PC-3 (cell line): ENCODE measurements at regions not wholly inside any gene's neighbourhood (a gene's known extent, or its start where the extent isn't known, plus 50 kb on each side); places are given as distances from the start of the nearest gene placed in this dataset.

Experiments
- ATAC-seq: fragments of 200-7000 bp; cut with Tn5 transposase; 2 replicates; pipeline ENCODE4 v1.9.1; 2020; ENCODE audit warnings: mild to moderate bottlenecking, moderate library complexity
- BruUV-seq: library from RNA; stranded (reverse); fragments of 400-500 nt; replicated peaks from 2 replicates; lab custom pipeline; 2021; lab: Mats Ljungman, UMichigan
- CTCF ChIA-PET: fragments of 300-600 bp; sonication (Branson Sonifier 250); formaldehyde crosslinking; loops from one replicate; lab custom pipeline; 2022; ENCODE audit warnings: antibody characterized with exemption; lab: Charles Lee
- POLR2A ChIA-PET: fragments of 300-600 bp; sonication (Branson Sonifier 250); formaldehyde crosslinking; loops from one replicate; lab custom pipeline; 2022; ENCODE audit warnings: antibody characterized with exemption; ENCODE audit not compliant: unreplicated experiment; lab: Charles Lee
- DNase-seq: peaks from one replicate; pipeline ENCODE4 v3.0.0-alpha.2; 2015
- H2AFZ ChIP-seq: fragments of 300-600 bp; sonication (generic); 2 replicates; pipeline ENCODE4 v1.6.0; 2016; ENCODE audit warnings: antibody characterized with exemption, low read length
- H3F3A ChIP-seq: fragments of 300-600 bp; sonication (generic); one replicate; pipeline ENCODE4 v1.6.0; 2017; ENCODE audit warnings: antibody characterized with exemption, low read length, control low read depth, mild to moderate bottlenecking; ENCODE audit not compliant: unreplicated experiment
- H3K27ac ChIP-seq: fragments of 300-600 bp; sonication (generic); 2 replicates; pipeline ENCODE4 v1.5.1; 2016; ENCODE audit warnings: mild to moderate bottlenecking, low read length
- H3K27me3 ChIP-seq: fragments of 300-600 bp; sonication (generic); 2 replicates; pipeline ENCODE4 v1.6.1; 2016; ENCODE audit warnings: low read length, mixed read lengths
- H3K36me3 ChIP-seq: fragments of 300-600 bp; sonication (generic); 2 replicates; pipeline ENCODE4 v1.6.1; 2016; ENCODE audit warnings: low read depth, mixed run types, low read length, mixed read lengths
- H3K4me1 ChIP-seq: fragments of 300-600 bp; sonication (generic); 2 replicates; pipeline ENCODE4 v1.5.1; 2016; ENCODE audit warnings: low read length; ENCODE audit not compliant: insufficient read depth
- H3K4me2 ChIP-seq: fragments of 300-600 bp; sonication (generic); 2 replicates; pipeline ENCODE4 v1.6.0; 2016; ENCODE audit warnings: low read length
- H3K4me3 ChIP-seq: fragments of 300-600 bp; sonication (generic); 2 replicates; pipeline ENCODE4 v1.5.1; 2016; ENCODE audit warnings: mild to moderate bottlenecking, low read length, mixed read lengths
- H3K79me2 ChIP-seq: fragments of 300-600 bp; sonication (generic); 2 replicates; pipeline ENCODE4 v1.6.1; 2017; ENCODE audit warnings: low read length, mixed read lengths
- H3K9ac ChIP-seq: fragments of 300-600 bp; sonication (generic); 2 replicates; pipeline ENCODE4 v1.6.0; 2016; ENCODE audit warnings: mild to moderate bottlenecking, low read length
- H3K9me2 ChIP-seq: fragments of 300-600 bp; sonication (generic); replicated peaks from 2 replicates; pipeline ENCODE4 v1.6.1; 2016; ENCODE audit warnings: mixed run types, low read length, mixed read lengths
- H3K9me3 ChIP-seq: fragments of 300-600 bp; sonication (generic); 2 replicates; pipeline ENCODE4 v1.6.1; 2016; ENCODE audit warnings: low read length, mixed read lengths
- H4K20me1 ChIP-seq: fragments of 300-600 bp; sonication (generic); 2 replicates; pipeline ENCODE4 v1.6.1; 2016; ENCODE audit warnings: low read length, mixed read lengths
- EZH2 ChIP-seq: fragments of 300-600 bp; sonication (generic); IDR thresholded peaks from one replicate; pipeline ENCODE4 v1.6.1; 2017; ENCODE audit warnings: antibody characterized with exemption, mild to moderate bottlenecking, low read length; ENCODE audit not compliant: unreplicated experiment
- EZH2phosphoT487 ChIP-seq: fragments of 300-600 bp; sonication (generic); IDR thresholded peaks from 2 replicates; pipeline ENCODE4 v1.6.1; 2018; ENCODE audit warnings: mild to moderate bottlenecking, antibody characterized with exemption, low read length, borderline replicate concordance
- intact Hi-C: fragments of 100-400 bp; cut with micrococcal nuclease; formaldehyde crosslinking; loops from 2 replicates; pipeline ENCODE4 v1.9.0; 2023
- TF ChIP-seq, protein P1 (sequence below): fragments of 300-600 bp; sonication (generic); conservative IDR thresholded peaks from 2 replicates; pipeline ENCODE4 v1.5.1; 2017; ENCODE audit warnings: antibody characterized with exemption, low read depth, mild to moderate bottlenecking, low read length

DNA sequence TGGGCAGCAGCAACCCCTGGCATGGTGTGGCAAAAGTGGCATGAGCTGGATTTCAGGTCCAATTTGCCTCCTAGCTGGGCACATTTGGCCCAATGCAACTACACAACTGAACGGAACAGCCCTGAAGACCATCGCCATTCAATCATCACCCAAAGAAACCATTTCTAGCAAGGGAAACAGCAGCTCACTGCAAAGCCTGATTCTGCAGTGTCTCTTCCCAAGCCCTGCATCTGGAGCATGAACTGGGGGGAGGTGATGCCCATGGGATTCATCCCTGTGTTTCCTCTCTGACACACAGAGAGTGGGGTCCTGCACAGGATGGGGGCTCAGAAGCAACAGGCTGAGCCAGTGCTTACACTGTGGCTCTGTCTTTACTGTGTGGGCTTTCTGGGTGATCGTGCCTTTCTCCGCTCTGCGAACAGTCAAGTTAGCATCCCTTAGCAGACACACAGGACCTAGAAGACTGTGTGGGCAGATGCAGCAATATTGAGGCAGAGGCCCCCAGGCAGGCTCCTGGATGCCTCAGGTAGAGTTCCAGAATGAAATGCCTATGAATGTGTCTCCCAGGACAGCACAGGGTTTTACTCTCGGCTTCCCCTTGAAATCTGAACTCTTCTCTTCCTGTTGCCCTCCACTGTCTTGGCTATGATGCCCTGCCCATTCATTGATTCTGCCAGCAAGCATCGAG, 91.1 kb upstream of the ALDH1A3 start:
- no peak for TF ChIP-seq EZH2phosphoT487
- no peak for TF ChIP-seq EZH2
- TF ChIP-seq, protein P1, sequence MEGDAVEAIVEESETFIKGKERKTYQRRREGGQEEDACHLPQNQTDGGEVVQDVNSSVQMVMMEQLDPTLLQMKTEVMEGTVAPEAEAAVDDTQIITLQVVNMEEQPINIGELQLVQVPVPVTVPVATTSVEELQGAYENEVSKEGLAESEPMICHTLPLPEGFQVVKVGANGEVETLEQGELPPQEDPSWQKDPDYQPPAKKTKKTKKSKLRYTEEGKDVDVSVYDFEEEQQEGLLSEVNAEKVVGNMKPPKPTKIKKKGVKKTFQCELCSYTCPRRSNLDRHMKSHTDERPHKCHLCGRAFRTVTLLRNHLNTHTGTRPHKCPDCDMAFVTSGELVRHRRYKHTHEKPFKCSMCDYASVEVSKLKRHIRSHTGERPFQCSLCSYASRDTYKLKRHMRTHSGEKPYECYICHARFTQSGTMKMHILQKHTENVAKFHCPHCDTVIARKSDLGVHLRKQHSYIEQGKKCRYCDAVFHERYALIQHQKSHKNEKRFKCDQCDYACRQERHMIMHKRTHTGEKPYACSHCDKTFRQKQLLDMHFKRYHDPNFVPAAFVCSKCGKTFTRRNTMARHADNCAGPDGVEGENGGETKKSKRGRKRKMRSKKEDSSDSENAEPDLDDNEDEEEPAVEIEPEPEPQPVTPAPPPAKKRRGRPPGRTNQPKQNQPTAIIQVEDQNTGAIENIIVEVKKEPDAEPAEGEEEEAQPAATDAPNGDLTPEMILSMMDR, result no peak
- no TSS peak for BruUV-seq
- H3F3A ChIP-seq, result no peaks in the 10 kb centered on the region
- POLR2A ChIA-PET, result no interaction called here
- no peaks in the 10 kb centered on the region for H3K9me3 ChIP-seq
- no peaks in the 10 kb centered on the region for H3K36me3 ChIP-seq
- intact Hi-C loops, result no loop called here
- no peak overlapping the region for H3K4me3 ChIP-seq
- no peaks in the 10 kb centered on the region for H4K20me1 ChIP-seq
- no peaks in the 10 kb centered on the region for H3K4me1 ChIP-seq
- no peak overlapping the region for H3K27ac ChIP-seq
- no peak for ATAC-seq
- H3K4me2 ChIP-seq, result no peak overlapping the region
- no peaks in the 10 kb centered on the region for H3K27me3 ChIP-seq
- H3K9ac ChIP-seq, result no peak overlapping the region
- DNase-seq, result no peak
- no peak overlapping the region for H2AFZ ChIP-seq
- H3K9me2 ChIP-seq, result no peaks in the 10 kb centered on the region
- CTCF ChIA-PET, result no interaction called here
- H3K79me2 ChIP-seq, result no peaks in the 10 kb centered on the region

DNA sequence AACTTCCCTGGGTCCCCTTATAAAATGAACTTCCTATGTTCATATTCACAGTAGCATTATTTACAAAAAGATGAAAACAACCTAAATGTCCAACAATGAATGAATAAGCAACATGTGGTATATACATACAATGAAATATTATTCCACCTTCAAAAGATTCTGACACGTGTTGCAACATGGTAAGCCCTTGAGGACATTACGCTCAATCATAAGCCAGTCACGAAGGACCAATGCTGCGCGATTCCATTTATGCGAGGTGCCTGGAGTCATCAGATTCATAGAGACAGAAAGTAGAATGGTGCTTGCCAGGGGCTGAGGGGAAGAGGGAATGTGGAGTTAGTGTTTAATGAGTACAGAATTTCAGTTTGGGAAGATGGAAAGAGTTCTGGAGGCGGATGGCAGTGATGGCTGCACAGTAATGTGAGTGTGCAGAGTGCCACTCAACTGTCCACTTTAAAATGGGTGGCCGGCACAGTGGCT, 88.8 kb upstream of the ALDH1A3 start:
- TF ChIP-seq, protein P1, result no peak
- TF ChIP-seq EZH2 (no peak), EZH2phosphoT487 (no peak)
- POLR2A ChIA-PET, result no interaction called here
- intact Hi-C loops, result no loop called here
- H3K27ac ChIP-seq, result no peak overlapping the region
- H3K9ac ChIP-seq, result no peak overlapping the region
- no TSS peak for BruUV-seq
- no peaks in the 10 kb centered on the region for H3K79me2 ChIP-seq
- no peak overlapping the region for H2AFZ ChIP-seq
- no peak overlapping the region for H3K4me3 ChIP-seq
- H3K4me1 ChIP-seq, result no peaks in the 10 kb centered on the region
- H3F3A ChIP-seq, result no peaks in the 10 kb centered on the region
- ATAC-seq (no peak), DNase-seq (no peak)
- H3K36me3 ChIP-seq, result no peaks in the 10 kb centered on the region
- H3K4me2 ChIP-seq, result no peak overlapping the region
- H4K20me1 ChIP-seq, result no peaks in the 10 kb centered on the region
- H3K9me2 ChIP-seq, result no peaks in the 10 kb centered on the region
- H3K27me3 ChIP-seq, result no peaks in the 10 kb centered on the region
- CTCF ChIA-PET, result no interaction called here
- H3K9me3 ChIP-seq, result no peaks in the 10 kb centered on the region

DNA sequence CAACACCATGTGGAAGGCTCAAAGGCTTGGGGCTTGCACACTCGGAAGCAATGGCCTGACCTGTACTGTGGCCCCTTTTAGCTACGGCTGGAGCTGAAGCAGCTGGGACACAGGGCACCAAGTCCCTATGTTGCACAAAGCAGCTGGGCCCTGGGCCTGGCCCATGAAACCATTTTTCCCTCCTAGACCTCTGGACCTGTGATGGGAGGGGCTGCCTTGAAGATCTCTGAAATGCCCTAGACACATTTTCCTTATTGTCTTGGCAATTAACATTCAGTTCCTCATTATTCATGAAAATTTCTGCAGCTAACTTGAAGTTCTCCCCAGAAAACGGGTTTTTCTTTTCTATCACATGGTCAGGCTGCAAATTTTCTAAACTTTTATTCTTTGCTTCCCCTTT, 85.6 kb upstream of the ALDH1A3 start:
- ChIA-PET POLR2A (no interaction called here), CTCF (no interaction called here)
- intact Hi-C loops, result no loop called here
- Histone ChIP-seq H3K9me2 (no peaks in the 10 kb centered on the region), H3K36me3 (no peaks in the 10 kb centered on the region), H3K4me1 (no peaks in the 10 kb centered on the region), H3K4me3 (no peak overlapping the region), H3F3A (no peaks in the 10 kb centered on the region), H3K27ac (no peak overlapping the region), H2AFZ (no peak overlapping the region), H3K4me2 (no peak overlapping the region), H3K79me2 (no peaks in the 10 kb centered on the region), H3K27me3 (no peaks in the 10 kb centered on the region), H3K9me3 (no peaks in the 10 kb centered on the region), H3K9ac (no peak overlapping the region), H4K20me1 (no peaks in the 10 kb centered on the region)
- no TSS peak for BruUV-seq
- TF ChIP-seq EZH2 (no peak), EZH2phosphoT487 (no peak)
- TF ChIP-seq, protein P1, result no peak
- ATAC-seq, result no peak
- no peak for DNase-seq
